HG02798 (cell line): ENCODE measurements at regions not wholly inside any gene's neighbourhood (a gene's known extent, or its start where the extent isn't known, plus 50 kb on each side); places are given as distances from the start of the nearest gene placed in this dataset.
"Not testable (repeated sequence)": the region's sequence is repeated elsewhere in the genome, so short reads cannot be mapped to it uniquely, and the experiment has no call there.

Experiments used
- ATAC-seq: cut with Tn5 transposase; IDR thresholded peaks from one replicate; pipeline ENCODE4 v1.9.1; 2021; ENCODE audit warnings: mild to moderate bottlenecking; ENCODE audit not compliant: unreplicated experiment, poor library complexity

GRCh38 chr3:143175940-143176894 lies 56.6 kb downstream of the CHST2 start:
- ATAC-seq: not testable (repeated sequence)

- peak; percentile 43 for ATAC-seq
Measured at GRCh38 chr3:143177965-143178364, 58.4 kb downstream of the CHST2 start.

- ATAC-seq: not testable (repeated sequence)
Measured at GRCh38 chr3:143178775-143179548, 59.4 kb downstream of the CHST2 start.

GRCh38 chr3:143179603-143180002 lies 60.0 kb downstream of the CHST2 start:
- no peak for ATAC-seq

- ATAC-seq: not testable (repeated sequence)
Measured at GRCh38 chr3:143180860-143181259, 61.3 kb downstream of the CHST2 start.

GRCh38 chr3:143181977-143182376 lies 62.4 kb downstream of the CHST2 start:
- ATAC-seq: not testable (repeated sequence)

- ATAC-seq: no peak
Measured at GRCh38 chr3:143182866-143183664, 63.5 kb downstream of the CHST2 start.

GRCh38 chr3:143183665-143183964 lies 64.0 kb downstream of the CHST2 start:
- ATAC-seq: no peak

- no peak for ATAC-seq
Measured at GRCh38 chr3:143184099-143184498, 64.5 kb downstream of the CHST2 start.

- no peak for ATAC-seq
Measured at GRCh38 chr3:143185401-143185800, 65.8 kb downstream of the CHST2 start.

GRCh38 chr3:143187111-143187510 lies 67.5 kb downstream of the CHST2 start:
- no peak for ATAC-seq

- ATAC-seq: no peak
Measured at GRCh38 chr3:143188881-143189280, 69.3 kb downstream of the CHST2 start.

GRCh38 chr3:143190101-143190500 lies 70.5 kb downstream of the CHST2 start:
- ATAC-seq: no peak

- no peak for ATAC-seq
Measured at GRCh38 chr3:143192193-143192592, 72.6 kb downstream of the CHST2 start.

GRCh38 chr3:143200001-143200924 lies 80.7 kb downstream of the CHST2 start:
- ATAC-seq: no peak

- ATAC-seq: no peak
Measured at GRCh38 chr3:143201045-143201444, 81.5 kb downstream of the CHST2 start.

- no peak for ATAC-seq
Measured at GRCh38 chr3:143201870-143202752, 82.5 kb downstream of the CHST2 start.

GRCh38 chr3:143203142-143203541 lies 83.6 kb downstream of the CHST2 start:
- ATAC-seq: no peak

GRCh38 chr3:143203848-143204247 lies 84.3 kb downstream of the CHST2 start:
- no peak for ATAC-seq
